NCI-H69 (cell line): ENCODE measurements at regions not wholly inside any gene's neighbourhood (a gene's known extent, or its start where the extent isn't known, plus 50 kb on each side); places are given as distances from the start of the nearest gene placed in this dataset.
A peak's percentile ranks its signal among the peaks of the same experiment; 100 is the strongest.
"Not testable (repeated sequence)": the region's sequence is repeated elsewhere in the genome, so short reads cannot be mapped to it uniquely, and the experiment has no call there.

Source experiments
- DNase-seq: peaks from one replicate; lab custom pipeline; 2025; lab: John Stamatoyannopoulos, UW

DNA sequence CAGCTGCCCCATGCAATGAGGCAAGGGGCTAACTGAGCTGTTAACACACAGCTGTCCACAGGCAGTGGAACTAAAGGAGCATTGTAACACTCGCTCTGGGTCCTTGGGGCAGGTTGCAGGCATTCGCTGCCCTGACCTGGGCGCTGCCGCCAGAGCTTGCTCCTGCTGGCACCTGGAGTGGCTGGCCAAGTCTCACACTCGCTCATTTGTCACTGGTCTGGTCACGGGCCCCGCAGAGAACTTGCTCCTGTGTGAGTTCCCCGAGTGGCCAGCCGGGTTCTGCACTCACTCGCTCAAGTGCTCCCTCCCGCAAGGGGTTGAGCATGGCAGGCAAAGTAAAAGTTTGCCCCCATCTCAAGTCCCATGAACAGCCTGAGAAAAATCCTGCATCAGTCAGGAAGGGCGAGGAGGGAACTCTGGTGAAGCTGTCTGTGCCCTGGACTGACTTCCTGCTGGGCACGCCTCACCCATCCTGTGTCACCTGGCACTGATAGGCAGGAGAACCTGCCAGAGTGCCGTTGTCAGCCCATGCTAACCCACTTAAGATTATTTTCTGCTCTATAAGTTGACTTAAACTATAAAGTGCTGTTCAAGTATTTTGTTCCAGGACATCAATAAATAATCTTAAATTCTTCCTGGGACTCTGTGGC, 934.8 kb upstream of the GYPC start:
- DNase-seq, result no peak

DNA sequence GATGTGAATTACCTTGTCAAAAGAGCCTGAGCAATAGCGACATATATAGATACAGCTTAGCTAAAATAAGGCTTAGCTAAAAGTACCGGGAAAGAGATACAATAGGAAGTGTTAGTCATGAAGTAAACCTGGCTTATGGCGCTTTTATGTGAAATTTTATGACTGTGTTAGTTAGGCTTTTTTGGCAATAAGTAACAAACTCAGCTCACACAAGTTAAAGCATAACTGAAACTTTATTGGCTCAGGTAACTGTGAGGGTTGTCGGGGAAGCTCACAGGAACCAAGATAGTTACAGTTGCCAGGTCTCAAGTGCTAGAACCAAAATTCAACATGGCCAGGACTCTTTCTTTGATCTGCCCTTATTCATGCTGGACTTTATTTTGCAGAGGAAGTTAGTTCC, 925.0 kb upstream of the GYPC start:
- DNase-seq, result no peak

DNA sequence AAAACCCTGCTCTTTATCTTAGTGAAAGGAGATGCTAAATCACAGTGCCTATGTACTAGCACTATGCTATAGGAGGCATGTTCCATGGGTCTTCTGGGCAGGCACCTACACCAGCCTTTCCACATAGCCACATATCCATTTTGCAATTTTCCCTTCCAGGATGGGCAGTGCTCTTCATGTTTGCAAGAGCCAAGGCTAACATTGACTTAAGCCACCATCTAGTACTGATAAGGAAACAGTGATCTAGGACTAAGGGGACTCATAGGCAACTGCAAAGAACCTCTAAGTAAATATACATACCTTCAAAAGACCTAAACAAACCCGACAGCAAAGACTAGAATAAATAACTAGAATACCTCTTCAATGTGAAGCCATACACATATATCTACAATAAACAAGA, 919.7 kb upstream of the GYPC start:
- no peak for DNase-seq

DNA sequence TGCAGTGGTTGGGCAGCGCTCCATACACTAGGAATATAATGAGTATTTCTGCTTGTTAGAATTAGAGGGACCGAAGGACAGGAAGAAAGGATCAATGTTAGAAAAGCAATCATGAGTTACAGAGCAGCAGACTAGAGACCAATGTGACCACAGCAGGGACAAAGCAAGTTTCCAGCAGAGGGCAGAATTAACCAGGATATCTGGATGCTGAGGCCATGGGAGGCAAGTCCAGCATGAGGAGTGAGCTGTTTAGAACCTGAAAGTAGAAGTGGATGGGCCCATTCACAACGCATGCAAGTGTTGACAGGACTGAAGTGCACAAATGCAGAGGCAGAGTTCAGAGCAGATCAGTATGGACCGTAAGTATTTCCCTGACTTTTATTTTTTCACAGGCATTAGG, 910.4 kb upstream of the GYPC start:
- DNase-seq, result no peak

DNA sequence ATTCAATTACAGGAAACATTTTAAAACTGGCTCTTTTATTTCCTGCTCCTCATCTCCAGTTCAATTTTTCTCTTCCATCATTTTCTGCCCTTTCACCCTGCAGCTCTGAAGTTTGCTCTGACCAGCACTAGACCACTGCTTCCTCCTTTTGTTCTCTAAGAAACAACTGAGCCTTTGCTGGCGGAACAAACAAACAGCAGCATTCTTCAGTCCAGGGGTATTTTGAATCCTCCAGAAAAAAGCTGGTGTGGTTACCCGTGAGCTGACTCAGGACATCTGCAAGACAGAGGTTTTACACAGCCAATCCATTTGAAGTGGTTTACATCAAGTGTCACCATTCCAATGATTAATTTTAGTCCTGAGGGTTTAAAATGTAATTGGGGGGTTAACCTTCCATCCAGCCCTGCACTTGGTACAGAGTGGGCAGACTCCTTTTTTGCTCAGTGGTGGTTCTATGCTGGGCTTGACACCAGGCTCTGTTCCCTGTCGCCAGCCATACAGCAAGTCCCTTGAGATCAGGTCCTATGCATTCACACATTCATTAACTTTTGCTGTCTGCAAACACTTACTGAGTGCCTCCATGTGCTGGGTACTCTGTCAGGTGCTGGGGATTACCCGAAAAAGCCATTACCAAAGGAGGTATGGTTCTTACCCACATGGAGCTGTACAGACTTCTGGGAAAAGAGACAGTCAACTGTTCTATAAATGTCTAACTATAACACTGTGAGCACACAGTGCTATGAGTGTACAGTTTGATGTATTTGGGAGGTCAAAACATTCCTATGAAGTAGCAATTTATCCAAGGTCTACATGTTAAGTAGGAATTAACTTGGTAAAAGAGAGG, 909.4 kb upstream of the GYPC start:
- no peak for DNase-seq

DNA sequence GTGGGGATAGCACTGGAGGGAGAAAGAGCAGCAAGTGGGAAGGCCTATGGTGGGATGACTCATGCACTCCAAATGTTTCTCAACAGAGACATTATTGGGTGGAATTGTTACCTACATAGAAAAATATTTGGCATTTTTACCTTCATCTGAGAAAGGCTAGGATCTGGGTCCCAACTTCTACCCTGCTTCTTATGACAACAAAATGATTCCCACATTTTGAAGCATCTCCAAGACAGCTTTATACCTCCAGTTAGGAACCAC, 908.9 kb upstream of the GYPC start:
- no peak for DNase-seq

DNA sequence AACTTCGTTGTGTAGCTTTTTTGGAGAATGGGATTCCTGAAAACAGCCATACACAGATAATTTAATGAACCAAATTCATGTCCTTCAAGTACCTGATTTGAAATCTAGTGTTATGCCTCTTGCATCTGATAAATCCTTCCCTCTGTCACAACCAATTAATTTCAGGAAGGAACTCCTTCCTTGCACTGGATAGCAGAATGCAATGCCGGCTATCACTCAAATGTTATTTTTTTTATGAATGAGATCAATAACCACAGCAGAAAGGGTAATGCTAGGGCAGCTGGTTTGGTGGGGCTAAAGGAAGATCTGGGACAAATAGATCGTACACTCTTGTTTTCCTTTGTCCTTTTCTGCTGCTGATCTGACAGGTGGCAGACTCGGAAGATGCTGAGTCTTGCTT, 899.5 kb upstream of the GYPC start:
- no peak for DNase-seq

DNA sequence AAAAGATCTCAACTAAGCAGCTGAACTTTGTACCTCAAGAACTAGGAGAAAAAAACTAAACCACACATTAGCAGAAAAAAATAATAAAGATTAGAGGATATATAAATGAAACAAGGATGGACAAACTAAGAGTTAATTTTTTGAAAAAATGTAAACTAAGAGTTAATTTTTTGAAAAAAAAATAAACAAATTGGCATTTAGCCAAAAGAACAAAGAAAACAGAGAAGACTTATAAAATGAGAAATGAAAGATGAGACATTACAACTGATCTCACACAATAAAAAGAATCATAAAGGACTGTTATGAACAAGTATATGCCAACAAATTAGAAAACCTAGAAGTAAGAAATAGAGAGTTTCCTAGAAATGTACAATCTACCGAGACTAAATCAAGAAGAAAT, 859.2 kb upstream of the GYPC start:
- DNase-seq, result no peak

DNA sequence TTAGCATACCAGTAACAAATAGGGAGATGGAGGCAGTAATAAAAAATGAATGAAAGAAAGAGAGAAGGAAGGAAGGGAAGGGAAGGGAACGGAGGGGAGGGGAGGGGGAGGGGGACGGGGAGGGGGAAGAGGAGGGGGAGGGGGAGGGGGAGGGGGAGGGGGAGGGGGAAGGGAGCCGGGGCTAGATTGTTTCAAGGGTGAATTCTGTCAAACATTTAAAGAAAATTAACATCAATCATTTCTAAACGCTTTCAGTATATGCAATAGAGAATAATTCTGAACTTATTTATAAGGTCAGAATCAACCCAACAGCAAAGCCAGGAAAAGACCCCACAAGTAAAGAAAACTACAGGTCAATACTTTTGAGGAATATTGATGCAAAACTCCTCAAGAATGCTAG, 858.8 kb upstream of the GYPC start:
- no peak for DNase-seq

DNA sequence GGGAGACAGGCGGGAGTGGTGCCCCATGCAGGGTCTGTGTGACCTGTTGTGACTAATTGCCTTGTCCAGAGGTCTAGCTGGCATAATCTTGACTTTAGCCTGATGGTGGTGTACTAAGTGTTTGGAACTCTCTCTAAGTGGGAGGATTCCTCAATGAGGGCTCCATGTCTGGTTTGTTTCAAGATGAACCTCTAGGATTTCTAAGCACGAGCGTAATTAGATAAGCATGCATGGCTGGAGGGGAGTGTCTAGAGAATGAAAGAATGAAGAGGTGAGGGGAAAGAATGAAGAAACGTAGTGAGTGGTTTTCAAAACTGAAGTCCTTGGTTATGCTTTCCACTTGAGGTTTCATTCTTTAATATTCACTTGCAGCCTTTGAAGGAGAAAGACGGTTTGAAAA, 833.2 kb upstream of the GYPC start:
- DNase-seq, result no peak

DNA sequence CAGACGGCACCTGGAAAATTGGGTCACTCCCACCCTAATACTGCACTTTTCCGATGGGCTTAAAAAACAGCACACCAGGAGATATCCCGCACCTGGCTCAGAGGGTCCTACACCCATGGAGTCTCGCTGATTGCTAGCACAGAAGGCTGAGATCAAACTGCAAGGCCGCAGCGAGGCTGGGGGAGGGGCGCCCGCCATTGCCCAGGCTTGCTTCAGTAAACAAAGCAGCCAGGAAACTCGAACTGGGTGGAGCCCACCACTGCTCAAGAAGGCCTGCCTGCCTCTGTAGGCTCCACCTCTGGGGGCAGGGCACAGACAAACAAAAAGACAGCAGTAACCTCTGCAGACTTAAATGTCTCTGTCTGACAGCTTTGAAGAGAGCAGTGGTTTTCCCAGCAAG, 830.2 kb upstream of the GYPC start:
- DNase-seq, result not testable (repeated sequence)

DNA sequence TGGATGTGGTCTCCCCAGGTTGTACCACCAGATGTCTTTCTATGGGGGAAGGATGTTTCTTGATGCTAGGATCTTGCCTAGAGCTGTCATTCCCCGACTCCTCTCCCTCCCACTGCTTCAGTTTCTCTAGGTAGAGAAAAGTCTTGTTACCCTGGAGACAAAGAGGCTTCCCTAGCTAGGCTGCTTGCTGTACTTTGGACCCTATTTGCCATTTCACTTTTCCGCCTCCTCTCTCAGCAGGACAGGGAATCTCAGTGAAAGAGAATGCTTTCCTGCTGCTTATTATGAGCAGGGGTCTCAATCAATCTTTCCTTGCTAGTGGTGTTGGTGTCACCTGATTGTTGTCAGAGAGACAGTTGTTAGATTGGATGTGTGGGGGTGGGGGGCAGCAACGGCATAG, 818.8 kb upstream of the GYPC start:
- DNase-seq, result peak; percentile 18

DNA sequence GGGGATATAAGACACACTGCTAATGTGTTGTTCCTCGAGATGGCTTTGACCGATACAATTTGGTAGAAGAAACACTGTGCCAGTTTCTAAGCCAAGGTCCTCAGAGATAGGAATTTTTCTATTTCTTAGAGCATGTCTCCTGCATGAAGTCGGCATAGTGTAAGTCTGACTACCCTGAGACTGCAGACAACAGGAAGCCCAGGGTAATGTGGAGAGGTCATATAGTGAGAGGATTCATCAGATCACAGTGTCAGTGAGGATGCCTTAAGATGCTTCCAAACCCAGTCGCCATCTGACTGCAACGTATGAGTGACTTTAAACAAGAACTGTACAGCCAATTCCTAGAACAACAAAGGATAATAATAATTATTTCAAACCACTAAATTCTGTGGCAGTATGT, 818.3 kb upstream of the GYPC start:
- no peak for DNase-seq

DNA sequence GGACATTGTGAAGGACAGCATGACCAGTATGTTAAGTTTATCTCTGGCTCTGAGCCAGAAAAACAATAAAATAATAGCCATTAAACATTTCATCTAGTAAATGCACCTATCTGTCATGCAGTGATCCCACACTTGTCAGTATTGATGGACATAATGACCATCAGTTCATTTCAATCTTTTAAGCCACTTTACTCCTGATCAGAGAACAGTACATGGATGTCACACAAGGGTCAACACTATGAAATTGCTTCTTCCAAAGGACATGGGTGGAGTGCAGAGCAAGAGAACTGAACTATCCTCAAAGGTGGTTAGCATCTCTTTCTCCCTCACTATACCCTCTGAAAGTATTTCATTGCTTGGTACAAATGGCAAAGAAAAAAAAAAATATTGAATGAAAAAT, 816.0 kb upstream of the GYPC start:
- no peak for DNase-seq

DNA sequence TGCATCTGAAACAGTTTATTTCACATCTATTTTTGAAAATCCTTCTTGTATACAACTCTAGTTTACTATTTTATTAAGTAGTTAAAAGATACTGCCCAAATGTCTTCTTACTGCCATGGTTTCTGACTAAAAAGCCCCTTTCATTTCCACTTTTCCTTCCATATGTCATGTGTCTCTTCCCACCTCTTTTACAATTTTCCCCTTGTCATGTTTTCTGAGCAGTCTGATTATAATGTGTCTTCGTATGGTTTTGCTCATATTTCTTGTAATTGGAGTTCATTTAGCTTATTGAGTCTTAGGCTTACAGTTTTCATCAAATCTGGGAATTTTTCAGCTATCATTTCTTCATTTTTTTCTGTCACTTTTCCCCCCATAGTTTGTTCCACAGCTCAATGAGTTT, 813.9 kb upstream of the GYPC start:
- DNase-seq, result no peak

DNA sequence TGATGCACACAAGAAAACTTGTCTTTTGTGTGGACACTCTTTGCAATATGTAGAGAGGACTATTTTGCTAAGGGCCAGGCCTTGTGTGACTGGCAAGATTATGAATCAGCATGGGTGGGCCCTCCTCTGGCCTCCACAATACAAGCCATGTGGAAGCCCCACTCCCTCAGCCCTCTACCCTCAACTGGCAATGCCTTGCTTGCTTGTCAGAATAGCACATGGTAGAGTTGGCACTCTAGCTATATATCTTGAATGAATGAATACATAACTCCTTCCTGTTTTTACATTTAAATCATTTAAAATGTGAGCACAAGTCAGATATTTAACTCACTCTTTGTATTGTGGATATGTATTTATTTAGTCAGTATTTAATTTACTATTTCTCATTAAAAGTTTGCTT, 805.4 kb upstream of the GYPC start:
- no peak for DNase-seq

DNA sequence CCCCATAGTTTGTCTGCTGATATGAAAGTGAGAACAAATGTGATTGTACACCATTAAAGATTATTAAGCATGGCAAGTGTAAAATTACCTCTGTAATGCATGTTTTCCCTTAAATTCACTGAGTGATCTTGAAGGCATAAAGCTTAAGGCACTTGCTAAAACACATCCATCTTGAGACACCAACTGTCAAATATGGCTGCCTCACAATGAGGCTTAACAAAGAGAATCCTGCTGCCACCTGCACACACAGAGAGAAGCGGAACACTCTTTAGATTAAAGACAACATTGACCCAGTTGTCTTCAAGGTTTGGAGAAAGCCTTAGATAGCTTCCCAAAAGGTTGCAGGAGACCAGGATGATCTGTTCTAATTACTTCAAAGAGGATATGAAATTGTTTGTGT, 803.6 kb upstream of the GYPC start:
- DNase-seq, result no peak

DNA sequence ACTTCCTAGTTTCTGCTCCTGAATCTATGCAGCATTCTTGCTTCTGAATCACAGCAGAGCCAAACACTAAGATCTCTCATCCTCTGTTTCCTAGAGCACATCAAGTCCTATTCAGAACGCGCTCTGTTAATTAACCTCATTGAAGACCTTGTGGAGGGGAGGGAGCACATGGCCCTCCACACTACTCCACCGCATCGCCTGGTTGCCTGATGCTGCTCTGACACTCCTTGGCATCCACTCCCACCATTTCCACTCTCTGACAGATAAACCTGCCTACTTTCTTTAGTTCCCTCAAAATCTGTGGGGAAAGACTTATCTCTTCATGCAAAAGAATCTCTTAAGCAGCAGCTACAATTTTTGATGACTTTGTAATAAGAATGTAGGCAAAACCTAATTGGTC, 802.3 kb upstream of the GYPC start:
- no peak for DNase-seq

DNA sequence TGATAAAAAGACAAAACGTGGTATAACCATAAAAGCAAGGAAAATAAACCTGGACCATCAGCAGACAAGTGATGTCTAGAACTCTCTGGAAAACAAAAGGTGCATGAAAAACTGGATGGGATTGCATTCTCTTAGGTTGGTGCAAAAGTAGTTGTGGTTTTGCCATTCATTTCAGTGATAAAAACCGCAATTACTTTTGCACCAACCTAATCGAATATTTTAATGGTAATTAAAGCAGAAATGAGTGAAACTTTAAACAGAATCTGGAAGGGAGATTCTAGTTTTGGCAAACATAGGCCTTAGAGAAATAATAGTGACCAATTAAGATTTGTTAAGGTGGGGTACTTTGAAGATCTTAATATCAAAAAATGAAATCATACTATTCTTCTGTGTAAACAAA, 800.8 kb upstream of the GYPC start:
- no peak for DNase-seq

DNA sequence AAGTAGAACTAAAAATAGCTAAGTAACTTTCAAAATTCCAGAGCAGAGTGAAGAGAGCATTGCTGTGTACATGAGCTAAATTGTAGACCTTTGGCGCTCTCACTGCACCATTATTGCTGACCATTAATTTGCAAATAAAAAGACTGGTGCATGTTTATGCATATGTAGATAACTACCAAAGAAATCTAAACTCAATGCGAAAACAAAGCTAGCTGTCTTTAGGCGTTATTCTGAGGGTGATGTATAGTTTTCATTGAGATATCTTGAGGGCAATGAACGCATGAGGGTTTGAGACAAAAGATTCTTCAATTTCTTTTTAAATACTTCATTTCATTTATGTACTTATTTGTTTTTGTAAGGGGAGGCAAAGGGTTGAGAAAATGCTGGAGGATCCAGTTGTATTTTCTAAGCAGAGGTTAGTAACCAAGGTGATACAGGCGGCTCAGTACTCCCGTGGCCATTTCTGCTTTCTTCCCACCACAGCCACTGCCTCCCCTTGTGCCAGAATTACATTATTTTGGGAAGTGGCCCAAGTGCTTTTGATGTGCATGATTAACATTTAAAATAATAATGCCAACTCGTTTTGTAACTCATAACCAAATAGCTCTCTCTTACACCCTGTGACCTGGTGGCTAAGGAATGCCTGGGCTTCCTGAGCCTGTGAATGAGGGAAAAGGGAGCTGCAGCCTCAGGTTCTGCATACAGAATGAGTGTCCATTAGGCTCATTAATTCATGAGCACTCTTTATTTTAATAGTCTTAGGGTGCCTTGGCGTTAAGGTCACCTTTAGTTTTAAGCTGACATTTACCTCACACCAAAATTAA, 797.8 kb upstream of the GYPC start:
- DNase-seq, result no peak

DNA sequence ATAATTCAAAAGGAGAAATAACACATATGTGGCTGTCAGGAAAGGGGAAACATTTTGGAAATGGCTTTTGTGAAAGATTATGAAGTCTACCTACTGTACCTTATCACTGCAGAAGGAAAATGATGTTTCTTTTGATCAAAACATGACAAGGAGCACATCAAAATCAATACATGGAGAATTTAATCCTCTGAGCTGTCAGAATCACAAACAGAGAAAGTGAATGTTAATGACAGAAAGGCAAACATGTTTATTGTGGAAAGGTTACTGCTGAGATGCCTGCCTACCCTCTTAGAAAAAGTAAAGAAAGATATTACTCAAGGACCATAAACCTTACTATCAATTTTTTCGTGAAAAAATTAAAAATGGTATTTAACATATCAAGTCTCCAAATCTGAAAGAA, 794.5 kb upstream of the GYPC start:
- no peak for DNase-seq

DNA sequence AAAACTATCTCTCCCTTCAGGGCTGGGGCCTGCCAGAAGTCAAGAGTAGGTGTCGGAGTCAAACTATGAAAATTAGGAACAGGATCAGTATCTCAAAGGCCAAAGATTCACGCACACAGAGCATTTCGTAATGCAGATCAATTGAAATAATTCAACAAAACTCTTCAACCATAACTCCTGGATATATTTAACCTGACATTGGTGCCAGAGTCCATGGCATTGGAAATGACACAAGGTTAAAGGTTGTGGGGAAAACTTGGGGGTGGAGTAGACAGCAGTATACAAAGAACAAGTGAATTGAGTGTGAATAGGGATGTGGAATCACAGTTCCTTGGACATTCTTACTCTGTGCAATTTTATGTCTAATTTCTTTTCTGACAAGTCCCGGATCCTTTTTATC, 788.0 kb upstream of the GYPC start:
- no peak for DNase-seq

DNA sequence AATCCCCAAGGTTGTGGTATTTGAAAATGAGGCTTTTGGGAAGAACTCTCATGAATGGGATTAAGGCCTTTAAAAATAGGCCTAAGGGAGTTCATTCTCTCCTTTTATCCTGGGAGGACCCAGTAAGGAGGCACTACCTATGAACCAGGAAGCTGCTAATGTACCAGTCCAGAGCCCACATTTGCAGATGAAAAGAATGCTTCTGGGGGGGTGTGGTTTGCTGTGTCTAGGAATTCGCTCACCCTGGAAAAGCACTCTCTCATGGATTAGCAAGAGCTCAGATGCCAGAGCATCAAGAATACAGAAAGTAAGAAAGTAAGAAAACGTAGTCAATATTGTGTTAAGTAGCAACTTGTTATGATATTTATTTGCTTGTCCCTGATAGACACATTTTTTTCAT, 785.7 kb upstream of the GYPC start:
- DNase-seq, result no peak
